ENCODE measurements at regions not wholly inside any gene's neighbourhood (a gene's known extent, or its start where the extent isn't known, plus 50 kb on each side); places are given as distances from the start of the nearest gene placed in this dataset.

GRCh38 chr12:31781894-31782540, 53.2 kb upstream of the AMN1 start:
- DNase-seq (ENCODE audit: low read depth), result no peak

- no peak for DNase-seq (ENCODE audit: low read depth)
Observed at GRCh38 chr12:31780096-31780495, 51.3 kb upstream of the AMN1 start.

GRCh38 chr12:31778687-31779086, 49.9 kb upstream of the AMN1 start:
- no peak for DNase-seq (ENCODE audit: low read depth)
